GM18907 (cell line): ENCODE measurements at regions not wholly inside any gene's neighbourhood (a gene's known extent, or its start where the extent isn't known, plus 50 kb on each side); places are given as distances from the start of the nearest gene placed in this dataset.

ENCODE experiments used
- ATAC-seq: cut with Tn5 transposase; IDR thresholded peaks from one replicate; pipeline ENCODE4 v1.9.1; 2021; ENCODE audit warnings: mild to moderate bottlenecking, moderate library complexity; ENCODE audit not compliant: unreplicated experiment

DNA sequence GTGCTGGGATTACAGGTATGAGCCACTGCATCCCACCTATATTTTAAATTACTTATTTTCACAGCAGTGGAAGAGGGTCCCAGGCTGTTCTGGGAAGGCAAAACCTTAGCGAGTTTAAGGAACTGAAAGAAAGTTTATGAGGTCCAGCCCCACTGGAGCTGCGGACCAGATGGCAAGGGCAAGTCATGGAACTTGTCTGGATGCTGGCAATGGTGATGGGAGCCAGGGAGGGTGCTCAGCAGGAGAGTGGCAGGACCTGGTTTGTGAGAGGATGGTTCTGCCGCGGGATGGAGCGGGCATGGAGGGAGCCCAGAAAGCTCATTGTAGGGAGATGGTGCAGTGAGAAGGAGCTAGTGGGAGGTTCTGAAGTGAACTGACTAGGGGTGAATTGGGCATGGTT is 50.6 kb upstream of the SLC45A1 start:
- no peak for ATAC-seq

DNA sequence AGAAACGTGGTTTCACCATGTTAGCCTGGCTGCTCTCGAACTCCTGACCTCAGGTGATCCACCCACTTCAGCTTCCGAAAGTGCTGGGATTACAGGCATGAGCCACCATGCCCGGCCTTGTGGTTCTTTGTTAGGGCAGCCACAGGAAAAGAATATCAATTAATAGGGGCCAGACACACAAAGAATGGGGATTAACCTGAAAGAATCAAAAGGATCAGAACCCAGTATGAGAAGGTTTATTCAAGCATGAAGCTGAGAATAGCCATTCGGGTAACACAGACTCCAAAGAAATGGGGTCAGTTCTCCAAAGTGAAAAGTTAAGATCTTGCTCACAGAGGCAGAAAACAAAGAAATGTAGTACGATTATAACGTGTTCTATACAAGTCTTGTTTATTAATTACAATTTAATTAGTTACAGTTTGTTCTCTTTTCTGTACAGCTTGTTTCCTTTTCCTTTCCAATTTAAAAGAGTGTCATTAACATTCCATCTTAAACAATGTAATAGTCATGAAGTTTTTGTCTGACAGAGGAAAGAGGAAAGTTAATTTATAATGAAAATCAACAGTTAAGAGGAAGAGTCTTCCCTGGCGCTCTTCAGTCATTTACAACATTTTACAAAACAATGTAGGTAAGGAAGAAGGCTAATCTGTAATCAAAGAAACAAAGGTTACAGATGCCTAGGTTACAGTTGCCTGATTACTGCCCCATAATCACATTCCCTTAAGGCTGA is 51.3 kb upstream of the SLC45A1 start:
- ATAC-seq, result no peak

DNA sequence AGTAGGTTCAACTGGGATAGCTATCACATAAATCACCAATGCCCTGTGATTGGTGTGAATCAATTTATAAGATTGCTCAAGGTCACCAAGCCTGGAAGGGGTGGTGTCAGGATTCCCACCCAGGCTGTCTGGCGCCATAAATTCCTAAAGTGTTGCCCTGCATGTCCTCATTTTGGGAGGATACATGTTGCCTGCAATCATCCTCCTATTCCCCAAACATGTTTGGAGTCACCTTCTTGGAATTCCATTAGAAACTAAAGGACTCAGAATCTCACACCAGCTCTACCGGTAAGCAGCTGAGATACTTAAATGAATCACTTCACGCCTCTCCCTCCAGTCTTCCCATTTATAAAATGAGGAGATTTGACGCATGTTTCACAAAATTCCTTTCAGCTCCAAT is 54.1 kb upstream of the SLC45A1 start:
- no peak for ATAC-seq

DNA sequence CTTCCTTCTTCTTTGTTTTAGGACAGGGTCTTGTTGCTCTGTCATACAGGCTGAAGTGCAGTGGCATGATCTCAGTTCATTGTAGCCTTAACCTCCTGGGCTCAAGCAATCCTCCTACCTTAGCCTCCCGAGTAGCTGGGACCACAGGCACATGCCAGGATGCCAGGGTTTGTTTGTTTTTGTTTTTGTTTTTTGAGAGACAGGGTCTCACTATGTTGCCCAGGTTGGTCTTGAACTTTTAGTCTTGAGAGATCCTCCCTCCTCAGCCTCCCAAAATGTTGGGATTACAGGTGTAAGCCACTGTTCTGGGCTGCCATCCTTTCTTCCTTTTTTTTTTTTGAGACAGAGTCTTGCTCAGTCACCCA is 56.5 kb upstream of the SLC45A1 start:
- ATAC-seq, result no peak

DNA sequence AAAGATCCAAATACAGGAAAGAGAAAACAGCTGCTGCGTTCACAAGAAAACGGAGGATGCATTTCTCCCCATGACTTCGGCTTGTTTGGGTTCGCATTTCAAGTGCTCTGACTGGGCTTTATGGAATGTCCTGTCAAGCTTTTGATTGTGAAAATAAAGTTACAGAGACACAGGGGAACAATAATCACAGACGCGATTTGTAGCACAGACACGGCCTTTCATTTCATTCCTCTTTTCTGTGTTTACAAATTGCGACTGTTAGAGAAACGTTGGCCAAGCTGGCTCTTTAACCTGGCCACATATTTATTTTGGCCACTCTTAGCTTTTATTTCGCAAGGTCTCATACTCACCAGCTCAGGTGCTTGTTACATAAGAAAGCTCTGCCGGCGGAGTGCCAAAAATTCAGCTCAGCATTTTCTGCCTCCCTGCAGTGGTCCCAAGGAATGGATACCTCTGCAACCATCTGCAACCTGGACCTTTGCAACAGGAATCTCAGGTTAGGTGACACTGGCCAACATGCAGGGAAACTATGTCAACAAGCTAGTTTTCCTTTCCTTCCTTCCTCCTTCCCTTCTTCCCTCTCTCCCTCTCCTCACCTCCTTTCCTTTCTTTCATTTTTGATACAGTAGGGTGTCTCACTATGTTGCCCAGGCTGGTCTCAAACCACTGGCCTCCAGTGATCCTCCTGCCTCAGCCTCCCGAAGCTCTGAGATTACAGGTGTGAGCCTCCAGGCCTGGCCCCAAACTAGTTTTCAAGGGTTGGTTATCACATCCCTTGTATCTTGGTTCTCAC is 58.2 kb upstream of the SLC45A1 start:
- no peak for ATAC-seq

DNA sequence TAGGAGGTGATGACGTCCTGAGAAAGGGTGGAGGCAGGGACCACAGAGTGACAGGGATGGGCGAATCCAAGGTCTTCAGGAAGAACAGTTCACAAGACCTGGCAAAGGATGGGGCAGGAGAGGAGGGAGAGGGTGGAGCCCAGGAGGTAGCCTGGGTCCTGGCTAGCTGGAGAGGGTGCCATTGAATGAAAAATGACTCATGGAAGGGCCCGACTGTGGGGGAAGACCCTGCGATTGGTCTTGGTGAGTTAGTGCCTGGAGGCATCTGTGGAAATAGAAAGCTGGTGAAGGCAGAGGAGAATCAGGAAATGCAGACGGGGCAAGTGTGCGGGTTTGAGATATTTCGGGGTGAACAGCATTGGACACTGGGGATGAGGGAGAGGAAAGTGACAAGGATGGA is 60.3 kb upstream of the SLC45A1 start:
- no peak for ATAC-seq

DNA sequence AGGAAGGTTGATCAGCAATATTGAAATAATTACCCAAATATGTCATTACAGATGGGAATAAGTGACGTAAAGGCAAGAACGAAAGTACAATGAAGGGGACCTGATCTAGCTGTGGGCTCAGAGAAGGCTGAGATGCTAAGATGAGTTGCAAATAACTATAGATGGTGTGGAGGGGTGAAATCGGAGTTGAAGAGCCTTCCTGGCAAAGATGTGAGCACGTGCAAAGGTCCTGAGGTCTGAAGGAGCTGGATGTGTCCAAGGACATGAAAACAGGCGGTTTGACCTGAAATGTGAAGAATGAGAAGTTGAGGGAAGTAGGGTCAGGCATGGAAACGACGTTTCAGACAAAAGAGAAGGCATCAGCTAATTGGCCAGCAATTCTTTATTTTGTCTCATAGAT is 61.6 kb upstream of the SLC45A1 start:
- no peak for ATAC-seq

DNA sequence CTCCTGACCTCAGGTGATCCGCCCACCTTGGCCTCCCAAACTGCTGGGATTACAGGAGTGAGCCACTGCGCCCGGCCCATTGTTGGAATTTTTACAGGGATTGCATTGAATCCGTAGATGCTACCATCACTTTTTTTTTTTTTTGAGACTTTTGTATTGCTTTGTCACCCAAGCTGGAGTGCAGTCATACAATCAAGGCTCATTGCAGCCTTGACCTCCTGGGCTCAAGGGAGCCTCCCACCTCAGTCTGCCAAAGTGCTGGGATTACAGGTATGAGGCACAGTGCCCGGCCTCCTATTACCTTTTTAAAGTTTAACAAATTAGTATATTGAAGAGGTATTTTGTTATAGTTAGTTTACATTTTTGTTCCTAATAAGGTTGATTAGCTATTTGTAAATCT is 62.2 kb upstream of the SLC45A1 start:
- no peak for ATAC-seq

DNA sequence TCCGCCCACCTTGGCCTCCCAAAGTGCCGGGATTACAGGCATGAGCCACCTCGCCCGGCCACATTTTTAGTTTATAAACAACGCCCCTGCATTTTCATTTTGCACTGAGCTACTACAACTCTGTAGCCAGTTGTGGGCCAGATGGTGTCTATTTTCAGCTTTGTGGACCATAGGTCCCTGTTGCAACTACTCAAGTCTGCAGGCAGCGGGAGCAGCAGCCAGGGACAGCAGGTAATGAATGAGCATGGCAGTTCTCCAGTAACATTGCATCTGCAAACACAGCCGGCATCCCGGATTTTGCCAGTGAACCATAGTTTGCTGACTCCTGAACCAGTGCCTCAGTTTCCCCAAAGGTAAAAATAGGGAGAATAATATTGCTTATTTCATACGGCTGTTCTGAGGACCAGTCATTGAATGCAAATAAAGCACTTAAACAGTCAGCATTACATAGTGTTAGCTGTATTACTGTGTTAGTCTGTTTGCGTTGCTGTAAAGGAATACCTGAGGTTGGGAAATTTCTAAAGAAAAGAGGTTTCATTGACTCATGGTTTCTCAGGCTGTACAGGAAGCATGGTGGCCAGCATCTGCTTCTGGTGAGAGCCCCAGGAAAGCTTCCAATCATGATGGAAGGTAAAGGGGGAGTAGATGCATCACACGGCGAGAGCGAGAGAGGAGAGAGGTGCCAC is 65.5 kb upstream of the SLC45A1 start:
- no peak for ATAC-seq

DNA sequence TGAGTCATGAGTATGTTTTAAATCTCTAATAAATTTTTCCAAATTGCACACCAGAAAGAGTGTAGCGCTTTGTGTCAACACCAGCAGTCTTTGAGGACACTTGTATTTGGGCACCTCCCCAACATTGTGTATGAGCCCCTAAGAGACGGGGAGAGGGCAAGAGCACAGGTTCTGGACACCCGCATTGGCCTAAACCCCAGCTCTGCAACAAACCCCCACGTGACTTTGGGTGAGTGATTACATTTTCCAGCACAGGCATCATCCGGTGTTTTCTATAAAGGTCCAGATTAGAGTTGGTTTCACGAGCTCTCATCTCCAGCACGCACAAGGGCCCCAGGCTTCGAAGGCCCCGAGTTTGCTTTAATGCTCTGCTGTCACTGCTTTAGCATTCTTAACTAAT is 66.3 kb upstream of the SLC45A1 start:
- no peak for ATAC-seq

DNA sequence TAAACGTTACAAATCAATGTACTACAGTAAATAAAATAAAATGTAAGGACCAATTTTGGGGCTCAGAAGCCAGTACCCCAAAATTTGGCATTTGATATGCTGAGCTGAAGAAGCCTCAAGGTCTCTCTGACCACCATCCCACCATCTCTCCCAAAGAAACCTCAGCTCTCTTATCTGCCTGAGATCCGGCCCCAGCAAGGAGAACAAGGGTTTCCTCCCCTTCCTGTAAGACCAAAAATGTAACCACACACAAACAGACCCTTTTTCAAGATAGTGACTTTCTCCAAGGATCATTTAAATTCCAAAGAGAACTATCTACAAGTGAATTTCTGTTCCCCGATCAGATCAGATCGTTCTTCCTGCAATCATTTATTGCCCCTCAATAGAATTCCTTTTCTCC is 68.1 kb upstream of the SLC45A1 start:
- ATAC-seq, result no peak

DNA sequence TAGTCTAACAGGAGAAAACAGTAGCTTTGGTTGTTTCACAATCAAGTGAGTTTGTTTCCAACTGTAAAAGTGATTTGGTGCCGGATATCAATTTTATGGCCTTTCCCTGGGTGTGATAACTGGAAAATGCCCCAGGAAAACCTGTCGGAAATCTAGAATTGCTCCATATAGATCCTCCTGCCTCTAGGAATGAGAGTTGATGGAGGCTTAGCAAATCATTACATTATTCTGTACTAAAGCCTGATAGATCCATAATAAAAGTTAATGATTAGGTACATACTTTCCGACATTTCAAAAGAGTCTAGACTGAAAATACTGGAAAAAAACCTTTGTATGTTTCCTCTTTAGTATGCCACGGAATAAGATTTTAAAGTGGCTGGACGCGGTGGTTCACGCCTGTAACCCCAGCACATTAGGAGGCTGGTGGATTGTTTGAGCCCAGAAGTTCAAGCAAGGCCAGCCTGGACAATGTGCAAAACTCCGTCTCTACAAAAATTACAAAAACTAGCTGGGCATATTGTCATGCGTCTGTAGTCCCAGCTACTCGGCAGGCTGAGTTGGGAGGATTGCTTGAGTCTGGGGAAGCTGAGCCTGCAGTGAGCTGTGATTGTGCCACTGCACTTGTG is 70.0 kb upstream of the SLC45A1 start:
- no peak for ATAC-seq

DNA sequence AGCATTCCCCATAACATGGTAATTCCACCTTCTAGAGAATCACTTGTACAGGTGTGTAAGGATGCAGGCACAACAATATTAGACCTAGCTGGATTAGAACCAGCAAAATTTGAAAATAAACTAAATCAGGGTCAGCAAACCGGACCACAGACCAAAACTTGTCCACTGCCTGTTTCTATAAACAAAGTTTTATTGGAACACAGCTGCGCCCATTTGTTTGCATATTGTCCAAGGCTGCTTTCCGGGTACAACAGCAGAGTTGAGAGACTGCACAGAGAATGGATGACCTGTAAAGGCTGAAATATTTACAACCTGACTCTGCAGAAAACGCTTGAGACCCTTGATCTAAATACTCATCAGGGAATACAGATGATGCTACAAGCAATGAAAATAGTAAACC is 73.6 kb upstream of the SLC45A1 start:
- no peak for ATAC-seq

DNA sequence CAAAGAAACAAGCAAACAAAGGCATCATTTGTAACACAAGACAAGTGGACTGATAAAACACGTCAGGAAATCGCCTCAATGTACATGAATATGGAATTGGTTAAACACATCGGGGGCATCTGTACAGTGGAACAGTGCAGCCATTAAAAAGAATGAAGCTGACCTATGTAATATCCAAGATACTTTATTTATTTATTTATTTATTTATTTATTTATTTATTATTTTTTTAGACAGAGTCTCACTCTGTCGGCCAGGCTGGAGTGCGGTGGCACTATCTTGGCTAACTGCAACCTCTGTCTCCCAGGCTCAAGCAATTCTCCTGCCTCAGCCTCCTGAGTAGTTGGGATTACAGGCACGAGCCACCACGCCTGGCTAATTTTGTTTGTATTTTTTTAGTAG is 75.4 kb upstream of the SLC45A1 start:
- no peak for ATAC-seq

DNA sequence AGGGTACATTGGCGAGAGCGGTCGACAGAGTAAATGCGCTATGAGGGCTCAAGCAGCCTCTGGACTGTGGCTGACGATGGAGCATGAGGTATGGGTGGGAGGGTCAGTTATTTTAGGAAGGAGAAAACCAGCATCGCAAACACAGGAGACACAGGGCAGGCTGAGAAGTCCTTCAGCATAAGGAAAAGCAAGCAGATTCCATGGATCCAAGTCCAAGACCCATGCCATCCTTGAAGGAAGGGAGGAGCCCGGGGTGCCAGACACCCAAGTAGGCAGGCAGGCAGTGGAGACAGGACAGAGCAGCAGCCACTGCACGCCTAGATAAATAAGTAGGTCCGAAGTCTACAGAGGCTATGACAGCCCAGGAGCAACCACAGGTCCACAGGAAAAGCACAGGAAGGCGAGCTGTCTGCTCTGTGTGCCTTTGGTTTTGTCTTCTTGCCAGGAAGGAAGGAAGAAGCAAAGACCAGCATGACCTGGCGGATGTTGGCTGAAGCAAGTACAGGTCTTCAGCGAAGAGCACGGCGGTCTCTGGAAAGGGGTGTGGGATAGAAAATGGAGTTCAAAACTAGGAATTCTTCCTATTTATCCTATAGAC is 76.4 kb upstream of the SLC45A1 start:
- no peak for ATAC-seq

DNA sequence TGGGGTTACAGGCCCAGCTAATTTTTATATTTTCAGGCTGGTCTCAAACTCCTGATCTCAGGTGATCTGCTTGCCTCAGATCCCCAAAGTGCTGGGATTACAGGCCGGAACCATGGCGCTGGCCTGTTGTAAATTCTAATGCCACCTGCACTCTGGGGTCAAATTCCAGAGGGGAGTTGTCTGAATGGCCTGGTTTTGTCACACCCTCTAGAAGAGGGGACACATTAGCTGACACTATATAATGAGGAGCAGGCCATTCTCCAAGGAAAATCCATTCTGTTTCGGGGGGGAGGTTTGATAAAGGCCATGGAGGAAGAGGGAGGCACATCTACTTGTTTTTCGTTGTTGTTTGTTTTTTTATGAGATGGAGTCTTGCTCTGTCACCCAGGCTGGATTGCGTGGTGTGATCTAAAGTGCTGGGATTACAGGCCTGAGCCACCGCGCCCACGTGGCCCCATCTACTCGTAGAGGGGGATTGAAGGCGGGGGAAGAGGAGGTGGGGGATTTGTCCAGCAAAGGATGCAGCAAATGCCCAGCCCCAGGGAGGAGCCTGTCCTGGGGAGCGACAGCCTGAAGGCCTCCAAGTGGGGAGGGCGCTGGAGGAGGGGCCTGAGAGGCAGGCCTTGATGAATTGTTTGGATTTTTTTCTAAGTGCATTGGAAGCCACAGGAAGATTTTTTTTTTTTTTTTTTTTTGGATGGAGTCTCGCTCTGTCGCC is 78.4 kb upstream of the SLC45A1 start:
- no peak for ATAC-seq

DNA sequence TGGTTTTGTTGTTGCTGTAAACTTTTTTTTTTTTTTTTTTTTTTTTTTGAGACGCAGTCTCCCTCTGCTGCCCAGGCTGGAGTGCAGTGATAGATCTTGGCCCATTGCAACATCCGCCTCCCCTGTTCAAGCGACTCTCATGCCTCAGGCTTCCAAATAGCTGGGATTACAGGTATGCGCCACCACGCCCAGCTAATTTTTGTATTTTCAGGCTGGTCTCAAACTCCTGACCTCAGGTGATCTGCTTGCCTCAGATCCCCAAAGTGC is 78.9 kb upstream of the SLC45A1 start:
- ATAC-seq, result no peak

DNA sequence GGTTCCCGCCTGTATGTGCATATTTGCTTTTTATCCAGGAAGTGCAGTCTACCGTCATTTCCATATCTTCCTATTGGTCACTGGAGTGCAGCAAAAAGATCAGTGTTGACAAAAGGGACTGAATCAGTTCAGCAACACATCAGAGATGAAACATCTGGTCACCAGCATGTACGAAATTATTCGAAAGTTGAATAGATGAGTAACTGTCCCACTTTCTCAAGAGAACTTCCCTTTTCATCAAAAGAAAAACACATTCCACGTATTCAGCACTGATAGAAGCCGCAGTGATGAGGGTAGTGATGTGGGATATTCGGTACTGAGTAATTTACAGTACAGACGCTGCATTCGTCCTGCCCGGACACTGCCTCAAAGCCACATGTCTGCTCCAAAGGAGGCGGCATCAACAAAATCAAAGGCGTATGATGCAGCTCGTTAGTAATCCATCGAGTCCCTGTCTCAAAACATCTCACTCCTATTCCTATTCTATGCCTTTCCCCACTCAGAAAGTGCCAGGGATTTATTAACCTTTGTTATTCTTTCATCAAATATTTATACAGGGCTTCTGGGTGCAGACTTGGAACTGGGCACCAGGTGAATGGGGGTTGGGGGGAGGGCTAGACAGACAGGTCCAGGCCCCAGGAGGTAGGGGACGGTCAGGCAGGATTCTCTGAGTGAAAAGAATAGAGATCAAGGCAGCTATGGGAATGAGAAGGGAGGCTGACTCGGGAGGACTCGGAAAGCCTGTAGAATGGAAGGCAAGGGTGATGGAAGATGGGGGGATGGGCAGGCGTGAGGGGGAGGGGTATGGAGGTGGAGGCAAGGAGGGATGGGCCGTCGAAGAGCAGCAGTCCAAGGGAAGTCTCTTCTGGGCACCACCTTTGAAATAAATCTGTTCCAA is 79.5 kb upstream of the SLC45A1 start:
- no peak for ATAC-seq

DNA sequence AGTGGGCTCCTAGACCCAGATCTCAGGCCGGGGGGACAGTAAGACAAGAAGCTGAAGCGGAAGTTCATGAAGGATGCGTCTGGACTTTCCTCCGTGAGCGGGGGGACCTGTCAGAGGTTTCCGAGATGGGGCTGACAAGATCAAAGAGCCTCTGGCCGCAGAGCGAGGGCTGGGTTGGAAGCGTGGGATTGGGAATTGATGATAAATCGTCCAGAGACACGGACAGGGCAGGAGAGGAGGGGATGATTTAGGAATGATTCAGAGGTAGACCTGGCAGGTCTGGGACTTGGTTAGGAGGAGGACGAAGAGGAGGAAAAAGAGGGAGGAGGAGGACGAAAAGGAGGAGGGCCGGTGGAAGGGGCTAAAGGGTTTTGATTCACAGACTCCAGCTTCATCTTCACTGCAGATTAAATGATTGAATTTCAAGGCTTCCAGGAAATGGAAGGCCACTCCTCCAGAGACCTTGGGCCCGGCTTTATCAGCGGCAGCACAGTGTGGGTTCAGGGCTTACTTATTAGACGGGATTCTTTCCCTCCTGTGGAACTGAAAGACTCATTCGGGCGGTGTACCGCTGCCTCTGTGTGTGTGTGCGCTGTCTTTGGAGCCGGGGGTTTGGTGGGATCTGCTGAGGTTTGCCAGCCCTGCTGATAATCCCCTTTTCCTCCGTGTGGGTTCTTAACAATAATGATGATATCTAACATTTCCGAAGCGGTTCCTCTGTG is 85.7 kb upstream of the SLC45A1 start:
- ATAC-seq, result no peak
